HEK293 (cell line): ENCODE measurements at regions not wholly inside any gene's neighbourhood (a gene's known extent, or its start where the extent isn't known, plus 50 kb on each side); places are given as distances from the start of the nearest gene placed in this dataset.

Experiments used
- CTCF ChIA-PET: fragments of 350-600 bp; formaldehyde crosslinking; extraction: SDS; loops from one replicate; lab custom pipeline; 2021; ENCODE audit warnings: antibody characterized with exemption; lab: Yijun Ruan, JAX
- POLR2A ChIA-PET: fragments of 300-600 bp; formaldehyde crosslinking; extraction: SDS; loops from one replicate; lab custom pipeline; 2020; ENCODE audit warnings: antibody characterized with exemption, inconsistent platforms; lab: Yijun Ruan, JAX
- H3K27ac ChIP-seq: fragments of 200-500 bp; sonication (Bioruptor generic); 2 replicates; pipeline ENCODE4 v1.5.1; 2014; ENCODE audit warnings: low read depth, low read length, control low read depth, inconsistent platforms; ENCODE audit errors: extremely low read depth
- H3K36me3 ChIP-seq, 2 experiments: fragments of 200-500 bp in 1 of 2; sonication (Bioruptor generic) in 1 of 2; 1 replicate in 1 of 2; 2 replicates in 1 of 2; pipeline ENCODE4 v1.5.1; 2014 to 2017; ENCODE audit warnings: inconsistent platforms in 2 of 2, low read length in 2 of 2; ENCODE audit not compliant: control insufficient read depth in 2 of 2, insufficient read depth in 1 of 2
- H3K4me1 ChIP-seq: fragments of 200-500 bp; sonication (Bioruptor generic); 2 replicates; pipeline ENCODE4 v1.5.1; 2014; ENCODE audit warnings: mild to moderate bottlenecking, low read length, inconsistent platforms; ENCODE audit not compliant: control insufficient read depth, insufficient read depth
- H3K4me3 ChIP-seq: 2 replicates; pipeline ENCODE4 v1.5.1; 2011; ENCODE audit warnings: low read depth, mild to moderate bottlenecking, control low read depth, low read length, moderate library complexity
- H3K9me3 ChIP-seq: fragments of 200-500 bp; sonication (Bioruptor generic); 2 replicates; pipeline ENCODE4 v1.5.1; 2014; ENCODE audit warnings: low read depth, low read length, inconsistent platforms; ENCODE audit not compliant: control insufficient read depth, insufficient read depth
- TRIM28 ChIP-seq: IDR thresholded peaks from 2 replicates; pipeline ENCODE4 v1.6.1; 2011; ENCODE audit warnings: low read length, control low read depth, borderline replicate concordance
- ZNF146 ChIP-seq: fragments of 450-650 bp; formaldehyde crosslinking; IDR thresholded peaks from 2 replicates; pipeline ENCODE4 v1.5.1; 2016; ENCODE audit warnings: missing biosample characterization, missing genetic modification characterization
- ZNF184 ChIP-seq: fragments of 450-650 bp; IDR thresholded peaks from 2 replicates; pipeline ENCODE4 v1.5.1; 2018; ENCODE audit warnings: missing biosample characterization, mild to moderate bottlenecking, missing genetic modification characterization
- ZNF629 ChIP-seq: fragments of 450-650 bp; formaldehyde crosslinking; IDR thresholded peaks from 2 replicates; pipeline ENCODE4 v1.5.1; 2017; ENCODE audit warnings: missing biosample characterization, missing genetic modification characterization
- ZNF768 ChIP-seq: fragments of 450-650 bp; formaldehyde crosslinking; IDR thresholded peaks from 2 replicates; pipeline ENCODE4 v1.5.1; 2018; ENCODE audit warnings: missing biosample characterization, mild to moderate bottlenecking, missing genetic modification characterization
- TF ChIP-seq, protein P1 (sequence below): fragments of 450-650 bp; IDR thresholded peaks from 2 replicates; pipeline ENCODE4 v1.5.1; 2018; ENCODE audit warnings: missing biosample characterization, missing genetic modification characterization
- TF ChIP-seq, protein P2 (sequence below): fragments of 450-650 bp; formaldehyde crosslinking; IDR thresholded peaks from 2 replicates; pipeline ENCODE4 v1.5.1; 2016; ENCODE audit warnings: missing biosample characterization, missing genetic modification characterization, borderline replicate concordance
- TF ChIP-seq, protein P3 (sequence below): fragments of 450-650 bp; formaldehyde crosslinking; IDR thresholded peaks from 2 replicates; pipeline ENCODE4 v1.5.1; 2016; ENCODE audit warnings: missing biosample characterization, missing genetic modification characterization
- TF ChIP-seq, protein P4 (sequence below): fragments of 450-650 bp; formaldehyde crosslinking; IDR thresholded peaks from 2 replicates; pipeline ENCODE4 v1.5.1; 2016; ENCODE audit warnings: missing biosample characterization, missing genetic modification characterization, borderline replicate concordance

DNA sequence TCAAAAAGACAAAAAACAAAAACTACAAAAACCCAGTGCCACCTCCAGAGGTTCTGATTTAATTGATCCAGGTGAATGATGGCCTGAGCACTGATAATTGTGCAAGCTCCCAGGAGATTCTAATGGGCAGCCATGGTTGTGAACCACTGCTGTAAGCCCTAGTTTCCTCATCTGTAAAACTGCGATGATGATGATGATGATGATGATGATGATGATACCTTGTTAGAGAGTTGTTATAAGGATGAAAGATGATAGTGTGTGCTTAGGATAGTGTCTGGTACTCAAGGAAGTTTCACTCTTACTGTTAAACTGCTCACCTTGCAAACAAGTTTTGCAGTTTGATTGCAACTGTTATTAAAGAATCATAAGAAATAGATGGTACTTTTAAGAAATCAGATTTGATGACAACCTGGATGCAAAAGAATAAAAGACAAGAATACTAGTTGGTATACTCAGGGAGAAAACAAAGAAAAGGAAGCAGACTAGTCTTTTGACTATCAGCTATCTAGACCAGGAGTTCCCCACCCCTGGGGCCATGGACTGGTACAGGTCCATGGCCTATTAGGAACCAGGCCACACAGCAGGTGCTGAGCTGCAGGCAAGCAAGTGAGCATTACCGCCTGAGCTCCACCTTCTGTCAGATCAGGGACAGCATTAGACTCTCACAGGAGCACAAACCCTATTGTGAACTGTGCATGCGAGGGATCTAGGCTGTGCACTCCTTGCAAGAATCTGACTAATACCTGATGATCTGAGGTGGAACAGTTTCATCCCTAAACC, 98.0 kb downstream of the OR2K2 start:
- ChIA-PET POLR2A (no interaction called here), CTCF (no interaction called here)
- no peaks in the 10 kb centered on the region for H3K9me3 ChIP-seq
- TF ChIP-seq, protein P1, sequence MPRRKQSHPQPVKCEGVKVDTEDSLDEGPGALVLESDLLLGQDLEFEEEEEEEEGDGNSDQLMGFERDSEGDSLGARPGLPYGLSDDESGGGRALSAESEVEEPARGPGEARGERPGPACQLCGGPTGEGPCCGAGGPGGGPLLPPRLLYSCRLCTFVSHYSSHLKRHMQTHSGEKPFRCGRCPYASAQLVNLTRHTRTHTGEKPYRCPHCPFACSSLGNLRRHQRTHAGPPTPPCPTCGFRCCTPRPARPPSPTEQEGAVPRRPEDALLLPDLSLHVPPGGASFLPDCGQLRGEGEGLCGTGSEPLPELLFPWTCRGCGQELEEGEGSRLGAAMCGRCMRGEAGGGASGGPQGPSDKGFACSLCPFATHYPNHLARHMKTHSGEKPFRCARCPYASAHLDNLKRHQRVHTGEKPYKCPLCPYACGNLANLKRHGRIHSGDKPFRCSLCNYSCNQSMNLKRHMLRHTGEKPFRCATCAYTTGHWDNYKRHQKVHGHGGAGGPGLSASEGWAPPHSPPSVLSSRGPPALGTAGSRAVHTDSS (tag by site-specific recombination): peak; percentile 68
- TF ChIP-seq, protein P2, sequence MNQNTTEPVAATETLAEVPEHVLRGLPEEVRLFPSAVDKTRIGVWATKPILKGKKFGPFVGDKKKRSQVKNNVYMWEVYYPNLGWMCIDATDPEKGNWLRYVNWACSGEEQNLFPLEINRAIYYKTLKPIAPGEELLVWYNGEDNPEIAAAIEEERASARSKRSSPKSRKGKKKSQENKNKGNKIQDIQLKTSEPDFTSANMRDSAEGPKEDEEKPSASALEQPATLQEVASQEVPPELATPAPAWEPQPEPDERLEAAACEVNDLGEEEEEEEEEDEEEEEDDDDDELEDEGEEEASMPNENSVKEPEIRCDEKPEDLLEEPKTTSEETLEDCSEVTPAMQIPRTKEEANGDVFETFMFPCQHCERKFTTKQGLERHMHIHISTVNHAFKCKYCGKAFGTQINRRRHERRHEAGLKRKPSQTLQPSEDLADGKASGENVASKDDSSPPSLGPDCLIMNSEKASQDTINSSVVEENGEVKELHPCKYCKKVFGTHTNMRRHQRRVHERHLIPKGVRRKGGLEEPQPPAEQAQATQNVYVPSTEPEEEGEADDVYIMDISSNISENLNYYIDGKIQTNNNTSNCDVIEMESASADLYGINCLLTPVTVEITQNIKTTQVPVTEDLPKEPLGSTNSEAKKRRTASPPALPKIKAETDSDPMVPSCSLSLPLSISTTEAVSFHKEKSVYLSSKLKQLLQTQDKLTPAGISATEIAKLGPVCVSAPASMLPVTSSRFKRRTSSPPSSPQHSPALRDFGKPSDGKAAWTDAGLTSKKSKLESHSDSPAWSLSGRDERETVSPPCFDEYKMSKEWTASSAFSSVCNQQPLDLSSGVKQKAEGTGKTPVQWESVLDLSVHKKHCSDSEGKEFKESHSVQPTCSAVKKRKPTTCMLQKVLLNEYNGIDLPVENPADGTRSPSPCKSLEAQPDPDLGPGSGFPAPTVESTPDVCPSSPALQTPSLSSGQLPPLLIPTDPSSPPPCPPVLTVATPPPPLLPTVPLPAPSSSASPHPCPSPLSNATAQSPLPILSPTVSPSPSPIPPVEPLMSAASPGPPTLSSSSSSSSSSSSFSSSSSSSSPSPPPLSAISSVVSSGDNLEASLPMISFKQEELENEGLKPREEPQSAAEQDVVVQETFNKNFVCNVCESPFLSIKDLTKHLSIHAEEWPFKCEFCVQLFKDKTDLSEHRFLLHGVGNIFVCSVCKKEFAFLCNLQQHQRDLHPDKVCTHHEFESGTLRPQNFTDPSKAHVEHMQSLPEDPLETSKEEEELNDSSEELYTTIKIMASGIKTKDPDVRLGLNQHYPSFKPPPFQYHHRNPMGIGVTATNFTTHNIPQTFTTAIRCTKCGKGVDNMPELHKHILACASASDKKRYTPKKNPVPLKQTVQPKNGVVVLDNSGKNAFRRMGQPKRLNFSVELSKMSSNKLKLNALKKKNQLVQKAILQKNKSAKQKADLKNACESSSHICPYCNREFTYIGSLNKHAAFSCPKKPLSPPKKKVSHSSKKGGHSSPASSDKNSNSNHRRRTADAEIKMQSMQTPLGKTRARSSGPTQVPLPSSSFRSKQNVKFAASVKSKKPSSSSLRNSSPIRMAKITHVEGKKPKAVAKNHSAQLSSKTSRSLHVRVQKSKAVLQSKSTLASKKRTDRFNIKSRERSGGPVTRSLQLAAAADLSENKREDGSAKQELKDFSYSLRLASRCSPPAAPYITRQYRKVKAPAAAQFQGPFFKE (tag by site-specific recombination): no peak
- TF ChIP-seq ZNF184 (no peak), ZNF629 (tag by site-specific recombination) (no peak), ZNF768 (no peak)
- no peaks in the 10 kb centered on the region for H3K36me3 ChIP-seq
- no peak overlapping the region for H3K27ac ChIP-seq
- no peak overlapping the region for H3K4me3 ChIP-seq
- no peaks in the 10 kb centered on the region for H3K4me1 ChIP-seq

DNA sequence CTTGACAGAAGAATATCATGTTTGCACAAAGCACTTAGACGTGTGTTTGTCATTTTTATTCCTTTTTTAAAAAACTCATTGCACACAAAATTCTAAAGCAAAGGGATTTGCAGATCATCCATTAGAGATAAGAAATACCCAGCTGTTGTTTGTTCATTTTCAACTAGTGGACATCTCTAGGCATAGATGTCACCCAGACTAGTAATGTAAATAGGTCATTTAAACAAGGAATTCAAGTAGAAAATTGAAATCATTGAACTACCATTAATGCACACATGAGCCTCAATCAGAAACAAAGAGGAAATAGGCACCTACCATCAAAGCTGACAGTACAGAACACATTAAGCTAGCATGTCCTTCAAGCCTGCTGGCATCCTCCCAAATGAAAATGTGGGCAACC, 107.3 kb downstream of the OR2K2 start:
- Histone ChIP-seq H3K4me1 (no peaks in the 10 kb centered on the region), H3K36me3 (no peaks in the 10 kb centered on the region), H3K9me3 (no peaks in the 10 kb centered on the region), H3K4me3 (no peak overlapping the region), H3K27ac (no peak overlapping the region)
- TF ChIP-seq, protein P3, sequence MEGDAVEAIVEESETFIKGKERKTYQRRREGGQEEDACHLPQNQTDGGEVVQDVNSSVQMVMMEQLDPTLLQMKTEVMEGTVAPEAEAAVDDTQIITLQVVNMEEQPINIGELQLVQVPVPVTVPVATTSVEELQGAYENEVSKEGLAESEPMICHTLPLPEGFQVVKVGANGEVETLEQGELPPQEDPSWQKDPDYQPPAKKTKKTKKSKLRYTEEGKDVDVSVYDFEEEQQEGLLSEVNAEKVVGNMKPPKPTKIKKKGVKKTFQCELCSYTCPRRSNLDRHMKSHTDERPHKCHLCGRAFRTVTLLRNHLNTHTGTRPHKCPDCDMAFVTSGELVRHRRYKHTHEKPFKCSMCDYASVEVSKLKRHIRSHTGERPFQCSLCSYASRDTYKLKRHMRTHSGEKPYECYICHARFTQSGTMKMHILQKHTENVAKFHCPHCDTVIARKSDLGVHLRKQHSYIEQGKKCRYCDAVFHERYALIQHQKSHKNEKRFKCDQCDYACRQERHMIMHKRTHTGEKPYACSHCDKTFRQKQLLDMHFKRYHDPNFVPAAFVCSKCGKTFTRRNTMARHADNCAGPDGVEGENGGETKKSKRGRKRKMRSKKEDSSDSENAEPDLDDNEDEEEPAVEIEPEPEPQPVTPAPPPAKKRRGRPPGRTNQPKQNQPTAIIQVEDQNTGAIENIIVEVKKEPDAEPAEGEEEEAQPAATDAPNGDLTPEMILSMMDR (tag by site-specific recombination): no peak
- TF ChIP-seq TRIM28: no peak
- ChIA-PET CTCF (no interaction called here), POLR2A (no interaction called here)

DNA sequence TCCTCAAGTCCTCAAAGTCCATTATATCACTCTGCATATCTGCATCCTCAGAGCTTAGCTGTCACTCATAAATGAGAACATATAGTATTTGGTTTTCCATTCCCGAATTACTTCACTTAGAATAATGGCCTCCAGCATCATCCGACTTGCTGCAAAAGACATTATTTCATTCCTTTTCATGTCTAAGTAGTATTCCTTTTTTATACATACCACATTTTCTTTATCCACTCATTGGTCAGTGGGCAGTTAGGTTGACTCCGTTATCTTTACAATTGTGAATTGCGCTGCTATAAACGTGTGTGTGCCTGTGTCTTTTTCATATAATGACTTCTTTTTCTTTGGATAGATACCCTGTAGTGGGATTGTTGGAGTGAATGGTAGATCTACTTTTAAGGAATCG, 117.2 kb downstream of the OR2K2 start:
- H3K9me3 ChIP-seq: no peaks in the 10 kb centered on the region; the same call in 1 of the 2 replicates
- H3K36me3 ChIP-seq: no peaks in the 10 kb centered on the region
- H3K4me1 ChIP-seq: no peaks in the 10 kb centered on the region
- POLR2A ChIA-PET: no interaction called here
- 0 out of 2 replicates have a peak, but pooled peaks have one; percentile 14 for TF ChIP-seq ZNF146
- TF ChIP-seq, protein P4, sequence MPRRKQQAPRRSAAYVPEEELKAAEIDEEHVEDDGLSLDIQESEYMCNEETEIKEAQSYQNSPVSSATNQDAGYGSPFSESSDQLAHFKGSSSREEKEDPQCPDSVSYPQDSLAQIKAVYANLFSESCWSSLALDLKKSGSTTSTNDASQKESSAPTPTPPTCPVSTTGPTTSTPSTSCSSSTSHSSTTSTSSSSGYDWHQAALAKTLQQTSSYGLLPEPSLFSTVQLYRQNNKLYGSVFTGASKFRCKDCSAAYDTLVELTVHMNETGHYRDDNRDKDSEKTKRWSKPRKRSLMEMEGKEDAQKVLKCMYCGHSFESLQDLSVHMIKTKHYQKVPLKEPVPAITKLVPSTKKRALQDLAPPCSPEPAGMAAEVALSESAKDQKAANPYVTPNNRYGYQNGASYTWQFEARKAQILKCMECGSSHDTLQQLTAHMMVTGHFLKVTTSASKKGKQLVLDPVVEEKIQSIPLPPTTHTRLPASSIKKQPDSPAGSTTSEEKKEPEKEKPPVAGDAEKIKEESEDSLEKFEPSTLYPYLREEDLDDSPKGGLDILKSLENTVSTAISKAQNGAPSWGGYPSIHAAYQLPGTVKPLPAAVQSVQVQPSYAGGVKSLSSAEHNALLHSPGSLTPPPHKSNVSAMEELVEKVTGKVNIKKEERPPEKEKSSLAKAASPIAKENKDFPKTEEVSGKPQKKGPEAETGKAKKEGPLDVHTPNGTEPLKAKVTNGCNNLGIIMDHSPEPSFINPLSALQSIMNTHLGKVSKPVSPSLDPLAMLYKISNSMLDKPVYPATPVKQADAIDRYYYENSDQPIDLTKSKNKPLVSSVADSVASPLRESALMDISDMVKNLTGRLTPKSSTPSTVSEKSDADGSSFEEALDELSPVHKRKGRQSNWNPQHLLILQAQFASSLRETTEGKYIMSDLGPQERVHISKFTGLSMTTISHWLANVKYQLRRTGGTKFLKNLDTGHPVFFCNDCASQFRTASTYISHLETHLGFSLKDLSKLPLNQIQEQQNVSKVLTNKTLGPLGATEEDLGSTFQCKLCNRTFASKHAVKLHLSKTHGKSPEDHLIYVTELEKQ (tag by site-specific recombination): no peak
- no peak overlapping the region for H3K27ac ChIP-seq
- H3K4me3 ChIP-seq: no peak overlapping the region
- CTCF ChIA-PET: no interaction called here
